ENCODE measurements at regions not wholly inside any gene's neighbourhood (a gene's known extent, or its start where the extent isn't known, plus 50 kb on each side); places are given as distances from the start of the nearest gene placed in this dataset.

- TF ChIP-seq ZNF384 (IDR thresholded peaks at IDR 0.05) (no peak), ELF4 (IDR thresholded peaks at IDR 0.05) (no peak), NFRKB (IDR thresholded peaks at IDR 0.05) (no peak), SP1 (IDR thresholded peaks at IDR 0.05) (no peak), BHLHE40 (IDR thresholded peaks at IDR 0.05; ENCODE audit: borderline replicate concordance) (no peak), HDGF (IDR thresholded peaks at IDR 0.05; ENCODE audit: borderline replicate concordance) (no peak), FOXK2 (IDR thresholded peaks at IDR 0.05) (no peak), ARNT (IDR thresholded peaks at IDR 0.05) (no peak)
Observed at GRCh38 chr9:135399000-135399649, 80.5 kb upstream of the PPP1R26 start.

Data from HEK293T (cell line).